ENCODE measurements at regions not wholly inside any gene's neighbourhood (a gene's known extent, or its start where the extent isn't known, plus 50 kb on each side); places are given as distances from the start of the nearest gene placed in this dataset.
A peak's percentile ranks its signal among the peaks of the same experiment; 100 is the strongest.

- TF ChIP-seq, protein P1, sequence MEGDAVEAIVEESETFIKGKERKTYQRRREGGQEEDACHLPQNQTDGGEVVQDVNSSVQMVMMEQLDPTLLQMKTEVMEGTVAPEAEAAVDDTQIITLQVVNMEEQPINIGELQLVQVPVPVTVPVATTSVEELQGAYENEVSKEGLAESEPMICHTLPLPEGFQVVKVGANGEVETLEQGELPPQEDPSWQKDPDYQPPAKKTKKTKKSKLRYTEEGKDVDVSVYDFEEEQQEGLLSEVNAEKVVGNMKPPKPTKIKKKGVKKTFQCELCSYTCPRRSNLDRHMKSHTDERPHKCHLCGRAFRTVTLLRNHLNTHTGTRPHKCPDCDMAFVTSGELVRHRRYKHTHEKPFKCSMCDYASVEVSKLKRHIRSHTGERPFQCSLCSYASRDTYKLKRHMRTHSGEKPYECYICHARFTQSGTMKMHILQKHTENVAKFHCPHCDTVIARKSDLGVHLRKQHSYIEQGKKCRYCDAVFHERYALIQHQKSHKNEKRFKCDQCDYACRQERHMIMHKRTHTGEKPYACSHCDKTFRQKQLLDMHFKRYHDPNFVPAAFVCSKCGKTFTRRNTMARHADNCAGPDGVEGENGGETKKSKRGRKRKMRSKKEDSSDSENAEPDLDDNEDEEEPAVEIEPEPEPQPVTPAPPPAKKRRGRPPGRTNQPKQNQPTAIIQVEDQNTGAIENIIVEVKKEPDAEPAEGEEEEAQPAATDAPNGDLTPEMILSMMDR (IDR thresholded peaks at IDR 0.05; ENCODE audit: poor library complexity) = peak; percentile 55
- peak; percentile 10 for TF ChIP-seq EZH2 (IDR thresholded peaks at IDR 0.05; ENCODE audit: borderline replicate concordance)
- TF ChIP-seq EZH2phosphoT487 (IDR thresholded peaks at IDR 0.05; ENCODE audit: low read depth, severe bottlenecking, unreplicated experiment) = no peak
Measured at GRCh38 chr10:128540781-128541761, 414.8 kb upstream of the MKI67 start.
